ENCODE measurements at regions not wholly inside any gene's neighbourhood (a gene's known extent, or its start where the extent isn't known, plus 50 kb on each side); places are given as distances from the start of the nearest gene placed in this dataset.

DNA sequence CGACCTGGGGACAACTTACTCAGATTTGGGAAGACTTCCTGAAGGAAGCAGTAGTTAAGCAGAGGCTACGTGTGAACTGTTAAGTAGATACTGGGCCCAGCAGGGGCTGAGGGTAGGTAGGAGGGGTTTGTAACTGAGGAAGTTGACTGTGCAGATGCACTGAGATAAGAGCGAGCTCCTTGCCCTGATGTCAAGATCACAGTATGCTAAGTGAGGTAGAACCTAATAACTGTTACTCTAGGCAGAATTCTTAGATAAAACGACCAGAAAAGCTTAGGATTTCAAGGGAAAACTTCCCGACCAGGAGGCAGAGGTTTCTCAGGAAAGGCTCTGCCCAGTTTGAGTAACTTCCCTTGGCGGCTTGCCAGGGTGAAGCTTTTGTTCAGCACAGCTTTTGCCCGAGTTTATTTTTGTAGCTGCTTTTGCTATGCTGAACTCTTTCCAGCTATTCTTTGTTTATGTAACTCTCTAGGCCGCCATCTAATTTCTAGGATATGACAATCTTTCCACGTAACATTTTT lies 632.1 kb downstream of the DIAPH3 start:
- Mint-ChIP-seq H3K27me3 (no peaks in the 10 kb centered on the region), H3K27ac (no peak overlapping the region), H3K4me3 (peak overlapping the region; percentile 77), H3K4me1 (peaks cover 6% of the 10 kb centered on the region), H3K36me3 (ENCODE audit: low read depth) (no peaks in the 10 kb centered on the region)
- DNase-seq = no peak
- peak; percentile 85 for ATAC-seq
- H3K9me3 ChIP-seq (ENCODE audit: control insufficient read depth, low read length, poor library complexity, severe bottlenecking) = no peaks in the 10 kb centered on the region

DNA sequence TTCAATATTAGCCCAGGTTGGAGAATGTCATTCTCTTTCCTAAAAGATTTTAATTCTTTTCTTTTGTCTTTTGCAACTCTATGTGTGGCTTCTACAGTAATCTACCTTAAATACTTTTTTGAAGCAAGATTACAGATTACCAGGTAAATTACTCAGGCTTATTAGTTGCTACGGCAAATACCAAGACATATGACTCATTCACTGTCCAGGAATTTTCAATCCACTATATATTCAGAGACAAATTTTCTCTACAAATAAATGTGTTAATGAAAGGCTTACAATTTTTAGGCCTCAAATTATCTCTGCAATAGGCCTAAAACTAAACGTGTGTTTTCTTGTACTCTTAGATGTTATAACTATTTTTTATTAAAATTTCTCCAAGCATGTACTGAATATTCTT lies 631.3 kb downstream of the DIAPH3 start:
- H3K27me3 Mint-ChIP-seq = no peaks in the 10 kb centered on the region
- H3K4me3 Mint-ChIP-seq = peak overlapping the region; percentile 9
- DNase-seq (no peak), ATAC-seq (no peak)
- peaks cover 2% of the 10 kb centered on the region for H3K36me3 Mint-ChIP-seq (ENCODE audit: low read depth)
- peaks cover 6% of the 10 kb centered on the region for H3K4me1 Mint-ChIP-seq
- H3K27ac Mint-ChIP-seq = no peak overlapping the region
- no peaks in the 10 kb centered on the region for H3K9me3 ChIP-seq (ENCODE audit: control insufficient read depth, low read length, poor library complexity, severe bottlenecking)

DNA sequence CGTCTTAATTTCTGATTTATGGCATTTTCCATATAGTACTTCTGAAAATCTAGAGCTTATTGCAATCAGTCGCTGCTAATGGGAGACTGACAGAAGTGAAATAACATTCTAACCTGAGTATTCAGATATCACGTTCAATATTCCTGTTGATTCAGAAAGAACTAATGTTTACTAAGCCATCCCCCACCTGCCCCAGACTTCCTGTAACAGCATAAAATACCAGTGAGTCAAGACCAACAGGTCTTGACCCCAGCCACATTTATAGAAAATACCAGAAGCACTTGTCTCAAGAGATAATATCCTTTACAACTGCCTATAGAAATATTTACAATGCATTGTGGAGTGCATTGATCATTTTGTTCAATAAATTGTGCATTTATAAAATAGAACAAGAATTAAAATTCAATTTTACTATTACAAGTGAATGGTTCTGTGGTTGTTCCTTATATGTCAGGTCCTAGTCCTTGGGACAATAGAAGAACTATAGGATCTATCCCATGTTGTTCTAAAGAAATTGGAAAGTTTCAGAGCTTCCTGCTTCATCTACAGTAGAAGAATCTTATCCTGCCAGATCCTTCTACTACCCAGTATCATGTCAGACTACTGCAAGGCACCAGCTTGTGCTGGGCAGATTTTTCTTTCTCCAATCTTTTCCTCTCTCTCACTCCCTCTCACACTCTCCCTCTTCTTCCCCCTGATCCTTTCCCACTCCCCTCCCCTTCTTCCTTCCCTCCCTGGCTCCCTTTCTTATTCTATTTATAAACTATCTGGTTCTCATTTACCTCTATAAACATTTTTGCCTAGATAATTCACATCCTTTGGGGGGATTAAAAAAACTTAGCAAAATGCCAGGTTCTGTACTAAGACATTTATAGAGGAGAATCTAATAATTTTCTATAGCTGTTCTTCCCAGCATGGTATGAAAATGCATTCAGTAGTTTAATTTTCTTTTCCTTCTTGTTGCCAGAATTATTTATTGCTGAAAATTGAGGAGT lies 629.9 kb downstream of the DIAPH3 start:
- H3K4me1 Mint-ChIP-seq = peaks cover 6% of the 10 kb centered on the region
- H3K27ac Mint-ChIP-seq = no peak overlapping the region
- no peak for ATAC-seq

DNA sequence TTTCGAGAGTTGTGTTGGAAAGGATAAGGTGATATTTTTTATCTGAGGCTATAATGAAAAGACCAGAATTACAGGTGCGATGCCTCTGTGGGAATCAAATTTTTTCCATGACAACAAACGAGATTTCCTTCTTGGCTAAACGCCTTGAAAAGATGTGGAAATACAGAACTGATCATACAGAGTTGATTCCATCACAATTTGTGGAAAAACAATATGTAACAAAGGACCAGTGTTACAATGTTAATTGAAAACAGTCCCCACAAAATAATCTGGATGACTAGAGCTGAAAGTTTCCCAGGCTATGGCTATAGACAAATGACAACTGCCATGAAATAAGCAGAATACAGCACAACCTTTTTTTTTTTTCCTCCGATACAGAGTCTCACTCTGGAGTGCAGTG lies 628.9 kb downstream of the DIAPH3 start:
- H3K27me3 Mint-ChIP-seq = peaks cover 9% of the 10 kb centered on the region
- ATAC-seq (no peak), DNase-seq (no peak)
- no peaks in the 10 kb centered on the region for H3K9me3 ChIP-seq (ENCODE audit: control insufficient read depth, low read length, poor library complexity, severe bottlenecking)
- H3K4me1 Mint-ChIP-seq = peaks cover 6% of the 10 kb centered on the region
- H3K36me3 Mint-ChIP-seq (ENCODE audit: low read depth) = peaks cover 2% of the 10 kb centered on the region
- no peak overlapping the region for H3K4me3 Mint-ChIP-seq
- no peak overlapping the region for H3K27ac Mint-ChIP-seq

More for the DNA sequence above, 629.9 kb downstream of the DIAPH3 start:
- no peak for DNase-seq
- no peaks in the 10 kb centered on the region for H3K27me3 Mint-ChIP-seq
- H3K36me3 Mint-ChIP-seq (ENCODE audit: low read depth) = peaks cover 2% of the 10 kb centered on the region
- no peaks in the 10 kb centered on the region for H3K9me3 ChIP-seq (ENCODE audit: control insufficient read depth, low read length, poor library complexity, severe bottlenecking)
- H3K4me3 Mint-ChIP-seq = no peak overlapping the region

DNA sequence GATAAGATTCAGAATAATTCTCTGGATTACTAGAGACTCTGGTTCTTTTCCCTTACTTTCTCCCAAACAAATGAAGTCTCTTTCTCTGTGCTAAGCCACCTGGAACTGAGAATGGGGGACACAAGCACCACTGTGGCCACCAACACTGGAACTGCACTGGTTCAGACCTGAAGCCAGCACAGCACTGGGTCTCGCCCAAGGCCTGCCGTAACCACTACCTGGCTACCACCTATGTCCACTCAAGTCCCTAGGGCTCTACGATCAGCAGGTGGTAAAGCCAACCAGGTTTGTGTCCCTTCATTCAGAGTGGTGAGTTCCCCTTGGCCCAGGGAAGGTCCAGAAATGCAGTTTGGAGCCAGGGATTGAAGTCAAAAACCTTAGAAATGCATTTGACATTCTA lies 626.2 kb downstream of the DIAPH3 start:
- H3K27me3 Mint-ChIP-seq = peaks cover 12% of the 10 kb centered on the region
- H3K36me3 Mint-ChIP-seq (ENCODE audit: low read depth) = peaks cover 2% of the 10 kb centered on the region
- no peaks in the 10 kb centered on the region for H3K4me1 Mint-ChIP-seq
- H3K9me3 ChIP-seq (ENCODE audit: control insufficient read depth, low read length, poor library complexity, severe bottlenecking) = no peaks in the 10 kb centered on the region
- no peak overlapping the region for H3K4me3 Mint-ChIP-seq
- no peak overlapping the region for H3K27ac Mint-ChIP-seq
- no peak for DNase-seq
- no peak for ATAC-seq

DNA sequence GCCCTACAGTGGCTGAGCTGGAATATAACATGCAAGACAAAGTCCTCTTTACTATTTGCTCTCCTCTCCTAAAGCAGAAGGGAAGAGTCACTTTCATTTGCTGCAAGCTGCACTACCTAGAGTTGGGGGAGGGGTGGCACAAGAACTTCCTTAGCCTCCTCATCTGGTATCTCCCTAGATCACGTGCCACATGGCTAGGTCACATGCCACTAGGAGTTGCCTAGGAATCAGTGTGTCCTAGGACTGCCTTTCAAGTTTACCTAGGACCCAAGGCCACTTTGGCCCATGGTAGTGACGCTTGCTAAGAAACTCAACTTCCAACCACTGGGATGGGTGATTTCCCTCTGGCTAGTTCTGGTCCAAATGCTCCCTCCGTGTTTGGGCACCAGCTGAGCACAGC lies 625.2 kb downstream of the DIAPH3 start:
- Mint-ChIP-seq H3K4me1 (no peaks in the 10 kb centered on the region), H3K4me3 (no peak overlapping the region), H3K27ac (no peak overlapping the region), H3K36me3 (ENCODE audit: low read depth) (peaks cover 2% of the 10 kb centered on the region), H3K27me3 (peaks cover 12% of the 10 kb centered on the region)
- no peak for ATAC-seq
- DNase-seq = no peak
- no peaks in the 10 kb centered on the region for H3K9me3 ChIP-seq (ENCODE audit: control insufficient read depth, low read length, poor library complexity, severe bottlenecking)

DNA sequence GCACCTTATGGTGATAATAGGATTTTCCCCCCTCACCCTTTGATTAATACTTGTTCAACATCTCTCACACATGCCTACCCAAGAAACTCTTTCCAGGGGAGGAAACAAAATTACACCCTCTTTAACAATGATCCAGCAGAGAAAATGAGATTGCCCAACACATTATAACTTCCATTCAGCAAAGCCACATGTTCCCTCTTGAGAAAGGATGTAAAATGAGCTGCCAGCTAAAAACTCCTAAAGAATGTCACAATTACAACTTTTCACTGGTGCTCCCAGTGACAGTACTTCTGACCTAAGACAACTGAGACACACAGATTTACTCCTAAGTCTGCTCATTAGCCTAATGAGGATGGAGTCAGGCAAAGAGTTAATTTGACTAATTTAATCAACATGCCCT lies 621.4 kb downstream of the DIAPH3 start:
- Mint-ChIP-seq H3K36me3 (ENCODE audit: low read depth) (peaks cover 2% of the 10 kb centered on the region), H3K27ac (no peak overlapping the region), H3K4me1 (no peaks in the 10 kb centered on the region), H3K27me3 (peaks cover 12% of the 10 kb centered on the region), H3K4me3 (no peak overlapping the region)
- no peak for DNase-seq
- no peaks in the 10 kb centered on the region for H3K9me3 ChIP-seq (ENCODE audit: control insufficient read depth, low read length, poor library complexity, severe bottlenecking)
- no peak for ATAC-seq

DNA sequence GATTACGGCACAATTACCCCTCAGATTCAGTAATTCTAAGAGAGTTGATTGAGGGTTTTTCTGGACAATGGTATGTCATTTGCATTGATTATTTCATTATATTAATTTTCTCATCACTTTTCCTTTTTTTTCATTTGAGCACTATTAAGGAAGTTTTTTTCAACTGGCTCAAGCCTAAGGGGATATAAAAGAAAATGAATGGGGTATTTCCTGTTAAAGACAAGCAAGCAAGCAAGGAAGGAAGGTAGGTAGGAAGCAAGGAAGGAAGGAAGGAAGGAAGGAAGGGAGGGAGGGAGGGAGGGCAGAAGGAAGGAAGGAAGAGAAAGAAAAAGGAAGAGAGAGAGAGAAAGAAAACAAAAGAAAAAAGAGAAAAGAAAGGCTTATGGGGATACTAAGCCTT lies 620.3 kb downstream of the DIAPH3 start:
- Mint-ChIP-seq H3K4me1 (no peaks in the 10 kb centered on the region), H3K36me3 (ENCODE audit: low read depth) (peaks cover 2% of the 10 kb centered on the region), H3K4me3 (no peak overlapping the region), H3K27ac (no peak overlapping the region), H3K27me3 (peaks cover 12% of the 10 kb centered on the region)
- no peaks in the 10 kb centered on the region for H3K9me3 ChIP-seq (ENCODE audit: control insufficient read depth, low read length, poor library complexity, severe bottlenecking)
- ATAC-seq (no peak), DNase-seq (no peak)

DNA sequence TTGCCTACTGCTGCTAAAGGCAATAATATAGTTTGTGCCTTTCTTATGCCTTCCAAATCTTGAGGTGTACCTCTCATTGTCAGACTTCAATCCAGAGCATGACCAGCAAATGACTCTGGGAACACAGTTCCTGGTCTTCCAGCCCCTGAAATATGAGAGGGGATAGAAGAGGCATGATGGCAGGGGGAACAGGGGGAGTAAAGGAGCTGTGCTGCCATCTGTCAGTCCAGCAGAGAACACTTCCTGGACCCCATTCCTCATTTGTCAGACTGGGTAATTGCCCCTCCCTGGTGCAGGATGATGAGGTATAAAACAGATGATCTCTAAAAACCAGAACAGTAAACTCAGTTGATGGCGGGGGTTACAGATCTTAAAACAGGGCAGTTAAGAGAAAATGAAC lies 618.7 kb downstream of the DIAPH3 start:
- no peak overlapping the region for H3K27ac Mint-ChIP-seq
- H3K9me3 ChIP-seq (ENCODE audit: control insufficient read depth, low read length, poor library complexity, severe bottlenecking) = no peaks in the 10 kb centered on the region
- no peak for DNase-seq
- H3K4me1 Mint-ChIP-seq = no peaks in the 10 kb centered on the region
- peaks cover 2% of the 10 kb centered on the region for H3K36me3 Mint-ChIP-seq (ENCODE audit: low read depth)
- no peak overlapping the region for H3K4me3 Mint-ChIP-seq
- no peak for ATAC-seq
- H3K27me3 Mint-ChIP-seq = peaks cover 1% of the 10 kb centered on the region

DNA sequence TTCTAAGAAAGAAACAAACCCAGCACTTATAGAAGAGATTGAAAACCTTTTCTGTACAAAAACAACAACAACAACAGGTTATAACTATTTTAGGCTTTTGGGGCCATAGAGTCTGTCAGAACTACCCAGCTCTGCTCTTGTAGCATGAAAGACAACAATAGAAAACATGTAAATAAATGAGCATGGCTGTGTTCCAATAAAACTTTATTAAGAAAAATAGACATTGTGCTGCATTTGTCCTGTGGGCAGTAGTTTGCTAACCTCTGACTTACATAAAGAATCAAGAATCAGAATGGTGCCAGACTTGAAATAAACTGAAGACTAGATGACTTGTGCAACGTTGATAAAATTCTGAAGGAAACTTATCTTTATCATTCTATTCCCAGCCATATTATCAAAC lies 617.5 kb downstream of the DIAPH3 start:
- no peak for ATAC-seq
- H3K27ac Mint-ChIP-seq = no peak overlapping the region
- no peak overlapping the region for H3K4me3 Mint-ChIP-seq
- H3K9me3 ChIP-seq (ENCODE audit: control insufficient read depth, low read length, poor library complexity, severe bottlenecking) = no peaks in the 10 kb centered on the region
- no peak for DNase-seq
- no peaks in the 10 kb centered on the region for H3K4me1 Mint-ChIP-seq
- H3K27me3 Mint-ChIP-seq = no peaks in the 10 kb centered on the region
- peaks cover 2% of the 10 kb centered on the region for H3K36me3 Mint-ChIP-seq (ENCODE audit: low read depth)

DNA sequence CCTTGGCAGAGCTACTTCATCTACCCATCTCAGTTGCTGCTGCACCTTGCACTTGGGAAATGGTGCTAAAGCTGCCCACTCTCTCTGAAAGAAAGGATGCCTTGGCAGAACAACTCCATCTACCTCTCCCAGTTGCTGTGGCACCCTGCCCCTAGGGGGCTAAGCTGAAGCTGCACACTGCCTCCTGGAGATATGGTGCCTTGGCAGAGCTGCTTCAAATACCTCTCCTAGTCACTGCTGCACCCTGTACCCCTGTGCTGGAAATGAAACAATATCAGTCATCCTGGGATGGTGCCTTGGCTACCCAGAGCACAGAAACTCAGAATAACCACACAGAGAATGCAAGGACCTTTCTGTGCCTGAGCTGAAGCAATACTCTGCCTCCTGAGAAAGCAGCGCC lies 615.8 kb downstream of the DIAPH3 start:
- H3K9me3 ChIP-seq (ENCODE audit: control insufficient read depth, low read length, poor library complexity, severe bottlenecking) = no peaks in the 10 kb centered on the region
- ATAC-seq = no peak
- Mint-ChIP-seq H3K27me3 (no peaks in the 10 kb centered on the region), H3K27ac (no peak overlapping the region), H3K4me3 (no peak overlapping the region), H3K4me1 (no peaks in the 10 kb centered on the region), H3K36me3 (ENCODE audit: low read depth) (peaks cover 2% of the 10 kb centered on the region)
- DNase-seq = no peak

DNA sequence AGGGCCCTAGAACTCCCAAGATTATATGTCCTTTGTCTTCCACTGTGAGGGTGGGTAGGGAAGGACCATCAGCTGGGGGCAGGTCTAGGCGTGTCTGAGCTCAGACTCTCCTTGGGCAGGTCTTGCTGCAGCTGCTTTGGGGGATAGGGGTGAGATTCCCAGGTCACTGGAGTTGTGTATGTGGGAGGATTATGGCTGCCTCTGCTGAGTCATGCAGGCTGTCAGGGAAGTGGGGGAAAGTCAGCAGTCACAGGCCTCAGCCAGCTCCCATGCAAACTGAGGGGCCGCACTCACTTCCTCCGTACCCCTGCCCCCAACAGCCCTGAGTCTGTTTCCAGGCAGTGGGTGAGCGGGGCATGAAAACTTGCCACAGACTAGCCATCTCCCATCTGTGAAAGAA lies 600.8 kb downstream of the DIAPH3 start:
- Mint-ChIP-seq H3K4me3 (no peak overlapping the region), H3K4me1 (no peaks in the 10 kb centered on the region), H3K27ac (no peak overlapping the region), H3K36me3 (ENCODE audit: low read depth) (no peaks in the 10 kb centered on the region), H3K27me3 (peaks cover 7% of the 10 kb centered on the region)
- DNase-seq = no peak
- peaks cover 4% of the 10 kb centered on the region for H3K9me3 ChIP-seq (ENCODE audit: control insufficient read depth, low read length, poor library complexity, severe bottlenecking)
- ATAC-seq = no peak

DNA sequence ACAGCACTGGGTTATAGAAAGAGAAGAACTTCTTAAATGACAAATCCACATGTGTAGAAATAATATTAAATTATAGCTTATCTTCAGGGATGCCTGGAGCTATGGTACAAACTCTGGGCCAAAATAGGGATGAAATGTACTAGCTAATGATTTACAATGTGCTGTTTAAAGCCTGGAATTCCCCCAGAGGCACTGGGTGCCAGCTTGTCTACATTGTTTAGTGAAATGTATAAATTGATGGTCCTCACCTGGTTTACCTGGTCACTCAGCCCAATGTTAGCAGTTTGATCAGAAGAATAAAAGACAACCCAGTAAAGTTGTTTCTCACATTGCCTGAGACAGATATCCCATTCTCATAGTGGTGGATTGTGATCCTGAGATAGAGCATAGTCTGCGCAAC lies 597.2 kb downstream of the DIAPH3 start:
- no peak overlapping the region for H3K4me3 Mint-ChIP-seq
- H3K9me3 ChIP-seq (ENCODE audit: control insufficient read depth, low read length, poor library complexity, severe bottlenecking) = peaks cover 4% of the 10 kb centered on the region
- H3K36me3 Mint-ChIP-seq (ENCODE audit: low read depth) = peaks cover 2% of the 10 kb centered on the region
- no peaks in the 10 kb centered on the region for H3K4me1 Mint-ChIP-seq
- ATAC-seq (no peak), DNase-seq (no peak)
- H3K27ac Mint-ChIP-seq = no peak overlapping the region
- H3K27me3 Mint-ChIP-seq = peaks cover 7% of the 10 kb centered on the region

DNA sequence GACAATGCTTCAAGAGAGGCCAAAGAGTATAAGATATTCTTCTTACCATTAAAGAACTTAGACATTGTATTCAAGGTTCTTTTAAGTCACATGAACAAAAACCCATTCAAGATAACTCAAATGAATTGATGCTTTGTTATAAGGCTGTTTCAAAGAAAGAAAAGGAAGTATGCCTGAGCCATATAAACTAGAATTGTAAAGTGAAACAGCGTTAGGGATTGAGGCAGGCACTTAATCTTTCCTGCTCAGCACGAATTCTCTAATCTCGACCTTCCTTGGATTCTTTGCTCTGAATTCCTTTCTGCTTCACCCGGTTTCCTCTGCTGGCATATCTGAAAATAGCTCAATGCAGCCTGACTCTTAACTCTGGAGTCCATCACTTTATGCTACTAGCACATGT lies 595.4 kb downstream of the DIAPH3 start:
- Mint-ChIP-seq H3K4me3 (no peak overlapping the region), H3K27ac (no peak overlapping the region), H3K27me3 (peaks cover 11% of the 10 kb centered on the region), H3K36me3 (ENCODE audit: low read depth) (peaks cover 2% of the 10 kb centered on the region), H3K4me1 (no peaks in the 10 kb centered on the region)
- no peak for DNase-seq
- H3K9me3 ChIP-seq (ENCODE audit: control insufficient read depth, low read length, poor library complexity, severe bottlenecking) = no peaks in the 10 kb centered on the region
- no peak for ATAC-seq

All from T-helper 17 cell (primary cell).